GM18858 (cell line): ENCODE measurements at regions not wholly inside any gene's neighbourhood (a gene's known extent, or its start where the extent isn't known, plus 50 kb on each side); places are given as distances from the start of the nearest gene placed in this dataset.
"Not testable (repeated sequence)": the region's sequence is repeated elsewhere in the genome, so short reads cannot be mapped to it uniquely, and the experiment has no call there.

ENCODE experiments used
- ATAC-seq: cut with Tn5 transposase; IDR thresholded peaks from one replicate; pipeline ENCODE4 v1.9.1; 2021; ENCODE audit not compliant: unreplicated experiment

DNA sequence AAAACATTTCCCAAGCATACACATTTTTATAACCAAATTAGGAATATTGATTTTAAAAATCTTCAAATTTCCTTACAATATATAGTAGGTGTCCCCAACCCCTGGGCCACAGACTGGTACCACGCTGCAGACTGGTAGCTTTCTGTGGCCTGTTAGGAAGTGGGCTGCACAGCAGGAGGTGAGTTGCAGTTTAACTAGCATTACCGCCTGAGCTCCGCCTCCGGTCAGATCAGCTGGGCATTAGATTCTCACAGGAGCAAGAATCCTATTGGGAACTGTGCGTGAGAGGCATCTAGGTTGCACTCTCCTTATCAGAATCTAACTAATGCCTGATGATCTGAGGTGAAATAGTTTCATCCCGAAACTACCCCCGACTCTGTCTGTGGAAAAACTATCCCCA is 62.1 kb downstream of the ZWINT start:
- no peak for ATAC-seq

GRCh38 chr10:56296618-56297017 is 64.4 kb downstream of the ZWINT start:
- no peak for ATAC-seq

DNA sequence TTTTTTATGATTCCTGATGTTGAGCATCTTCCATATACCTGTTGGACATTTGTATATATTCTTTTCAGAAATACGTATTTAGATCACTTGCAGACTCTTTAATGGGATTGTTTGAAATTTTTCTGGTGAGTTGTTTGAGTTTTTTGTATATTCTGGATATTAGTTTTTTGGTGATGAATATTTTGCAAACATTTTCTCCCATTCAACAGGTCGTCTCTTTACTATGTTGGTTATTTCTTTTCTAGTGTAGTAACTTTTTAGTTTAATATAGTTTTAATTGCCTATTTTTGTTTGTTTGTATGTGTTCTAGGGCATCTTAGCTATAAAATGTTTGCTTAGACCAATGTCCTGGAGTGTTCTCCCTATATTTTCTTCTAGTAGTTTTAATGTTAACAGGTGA is 72.7 kb downstream of the ZWINT start:
- no peak for ATAC-seq

- ATAC-seq, result no peak
Observed at GRCh38 chr10:56286096-56286495, 75.0 kb downstream of the ZWINT start.

DNA sequence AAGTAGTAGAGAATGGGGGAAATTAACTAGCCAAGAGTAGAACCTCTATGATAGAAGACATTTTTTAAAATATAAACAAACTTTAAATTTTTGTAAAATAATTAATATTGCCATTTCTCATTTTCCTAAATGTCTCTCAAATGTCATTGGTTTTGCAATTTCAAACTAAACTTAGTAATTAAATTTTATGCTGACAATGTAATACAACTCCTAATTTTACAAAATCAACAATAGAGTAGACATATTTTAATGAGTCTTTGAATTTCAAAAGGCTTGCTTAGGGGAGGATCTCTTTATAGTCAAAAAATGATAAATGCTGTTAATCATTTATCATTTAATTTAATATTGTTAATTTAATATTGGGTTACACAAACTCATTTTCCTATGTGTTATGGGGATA is 81.8 kb downstream of the ZWINT start:
- ATAC-seq, result no peak

GRCh38 chr10:56269181-56269580 is 91.9 kb downstream of the ZWINT start:
- ATAC-seq, result no peak

- no peak for ATAC-seq
Observed at GRCh38 chr10:56266120-56266519, 94.9 kb downstream of the ZWINT start.

DNA sequence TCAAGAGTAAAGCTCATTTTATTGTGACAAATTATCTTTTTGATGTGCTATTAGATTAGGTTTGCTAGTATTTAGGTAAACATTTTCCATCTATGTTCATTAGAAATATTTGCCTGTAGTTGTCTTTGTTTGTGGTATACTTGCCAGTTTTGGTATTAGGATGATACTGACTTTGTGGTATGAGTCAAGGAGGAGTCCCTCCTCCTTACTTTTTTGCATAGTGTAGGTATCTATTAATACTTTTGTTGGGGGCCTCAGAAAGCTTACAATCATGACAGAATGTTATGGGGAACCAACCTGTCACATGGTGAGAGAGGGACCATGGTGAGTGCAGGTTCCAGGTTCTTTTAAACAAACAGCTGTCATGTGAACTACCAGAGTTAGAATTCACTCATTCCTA is 102.1 kb downstream of the ZWINT start:
- peak; percentile 40 for ATAC-seq

DNA sequence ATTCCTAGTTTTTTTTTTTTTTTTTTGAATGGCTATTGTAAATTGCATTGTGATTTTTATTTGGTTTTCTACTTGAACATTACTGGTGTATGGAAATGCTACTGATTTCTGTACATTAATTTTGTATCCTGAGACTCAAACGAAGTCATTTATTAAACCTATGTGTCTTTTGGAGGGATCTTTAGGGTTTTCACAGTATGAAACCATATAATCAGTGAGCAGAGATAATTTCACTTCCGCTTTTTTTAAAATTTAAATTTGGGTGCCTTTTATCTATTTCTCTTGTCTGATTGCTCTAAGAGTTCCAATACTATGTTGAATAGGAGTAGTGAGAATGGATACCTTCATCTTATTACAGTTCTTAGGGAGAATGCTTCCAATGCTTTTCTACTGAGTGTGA is 102.7 kb downstream of the ZWINT start:
- ATAC-seq, result peak; percentile 37

DNA sequence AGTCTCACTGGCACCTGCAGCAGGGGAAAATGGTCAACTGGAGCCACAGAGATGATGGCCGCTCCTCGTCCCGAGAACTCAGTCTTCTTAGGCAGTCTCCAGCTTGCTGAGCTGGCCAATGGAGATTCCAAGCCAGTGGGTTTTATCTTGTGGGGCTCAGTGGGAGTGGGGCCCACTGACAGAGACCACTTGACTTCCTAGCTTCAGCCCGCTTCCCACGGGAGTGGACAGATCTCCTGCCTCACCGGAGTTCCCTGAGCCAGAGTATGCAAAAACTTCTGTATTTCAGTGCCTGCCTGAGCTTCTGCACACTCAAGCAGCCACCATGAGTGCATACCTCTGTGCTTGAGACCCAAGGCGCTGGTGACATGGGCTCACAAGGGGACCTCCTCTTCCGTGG is 105.8 kb downstream of the ZWINT start:
- ATAC-seq, result no peak

GRCh38 chr10:56240471-56240870 is 120.6 kb downstream of the ZWINT start:
- no peak for ATAC-seq

DNA sequence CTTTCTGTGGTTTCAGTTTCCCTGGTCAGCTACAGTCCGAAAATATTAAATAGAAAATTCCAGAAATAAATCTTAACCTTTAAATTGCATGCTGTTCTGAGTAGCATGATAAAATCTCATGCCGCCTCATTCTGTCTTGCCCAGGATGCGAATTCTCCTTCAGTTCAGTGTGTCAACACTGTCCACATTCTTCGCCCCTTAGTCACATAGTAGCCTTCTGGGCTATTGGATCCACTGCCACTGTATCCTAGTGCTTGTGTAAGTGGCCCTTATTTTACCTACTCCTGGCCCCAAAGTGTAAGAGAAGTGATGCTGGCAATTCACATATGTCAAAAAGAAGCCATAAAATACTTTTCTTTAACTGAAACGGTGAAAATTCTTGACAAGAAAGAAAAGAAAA is 129.6 kb downstream of the ZWINT start:
- no peak for ATAC-seq

GRCh38 chr10:56222237-56222636 is 138.8 kb downstream of the ZWINT start:
- ATAC-seq, result no peak

DNA sequence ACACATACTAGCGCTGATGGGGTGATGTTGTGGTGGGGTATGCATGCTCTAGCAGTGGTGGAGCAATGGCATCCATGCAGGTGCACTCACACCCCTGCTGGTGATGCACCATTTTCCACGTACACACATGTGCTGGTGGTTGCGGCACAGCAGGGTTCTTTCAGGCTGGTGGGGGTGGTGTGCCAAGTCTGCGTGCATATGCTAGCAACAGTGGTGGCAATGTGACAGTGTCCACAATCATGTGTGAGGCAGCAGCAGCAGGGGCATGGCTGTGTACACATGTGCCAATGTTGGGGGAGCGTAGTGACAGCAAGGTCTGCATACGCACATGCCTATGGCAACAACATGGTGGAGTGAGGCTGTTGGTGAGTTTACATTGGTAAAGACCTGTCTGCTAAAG is 148.1 kb downstream of the ZWINT start:
- no peak for ATAC-seq

DNA sequence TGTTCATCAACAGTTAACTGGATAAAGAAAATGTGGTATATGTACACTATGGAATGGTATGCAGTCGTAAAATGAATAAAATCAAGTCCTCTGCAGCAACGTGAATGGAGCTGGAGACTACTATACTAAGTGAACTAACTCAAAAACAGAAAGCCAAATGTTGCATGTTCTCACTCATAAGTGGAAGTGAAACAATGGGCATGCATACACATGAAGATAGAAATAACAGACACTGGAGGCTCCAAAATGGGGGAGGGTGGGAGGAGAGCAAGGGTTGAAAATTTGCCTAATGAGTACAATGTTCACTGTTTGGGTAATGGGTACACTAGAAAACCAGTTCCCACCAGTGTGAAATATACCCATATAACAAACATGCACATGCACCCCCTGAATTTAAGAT is 179.5 kb downstream of the ZWINT start:
- ATAC-seq, result peak; percentile 96

DNA sequence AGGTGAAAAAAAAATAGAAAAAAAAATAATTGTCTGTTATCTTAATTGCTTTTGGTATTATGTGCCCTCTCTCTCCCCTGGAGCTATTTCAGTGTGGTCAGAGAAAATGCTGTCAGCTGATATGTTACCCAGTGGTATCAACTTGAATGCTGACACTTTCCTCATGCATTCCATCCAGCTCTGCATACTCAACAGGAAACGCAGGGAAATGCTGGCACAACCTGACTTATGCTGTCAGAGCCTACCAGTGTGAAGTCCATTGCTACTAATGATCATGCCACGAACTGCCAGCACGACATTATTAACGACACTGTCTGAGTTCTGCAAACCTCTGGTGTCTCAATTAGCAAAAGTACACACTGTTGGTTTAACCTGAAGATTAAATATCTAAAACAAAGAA is 182.8 kb downstream of the ZWINT start:
- no peak for ATAC-seq

- not testable (repeated sequence) for ATAC-seq
Observed at GRCh38 chr10:56155091-56155513, 206.0 kb downstream of the ZWINT start.

DNA sequence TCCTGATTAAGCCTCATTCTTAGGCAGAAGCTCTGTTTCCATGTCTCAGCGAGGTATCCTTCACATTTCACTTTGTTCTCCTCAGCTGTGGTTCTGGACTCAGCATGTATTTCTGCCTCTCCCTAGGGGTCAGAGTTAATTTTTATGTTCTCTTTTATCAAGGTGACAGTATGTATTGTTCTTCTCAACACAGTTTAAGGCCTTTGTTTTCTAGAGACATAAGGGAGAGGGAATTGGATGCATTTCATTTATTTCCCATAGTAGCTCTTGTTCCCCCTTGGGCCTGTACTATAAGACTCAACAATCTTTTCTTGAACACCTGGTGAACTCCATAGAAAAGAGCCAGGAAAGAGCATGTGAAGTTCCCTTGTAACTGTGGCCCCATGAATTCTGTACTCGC is 214.3 kb downstream of the ZWINT start:
- no peak for ATAC-seq

DNA sequence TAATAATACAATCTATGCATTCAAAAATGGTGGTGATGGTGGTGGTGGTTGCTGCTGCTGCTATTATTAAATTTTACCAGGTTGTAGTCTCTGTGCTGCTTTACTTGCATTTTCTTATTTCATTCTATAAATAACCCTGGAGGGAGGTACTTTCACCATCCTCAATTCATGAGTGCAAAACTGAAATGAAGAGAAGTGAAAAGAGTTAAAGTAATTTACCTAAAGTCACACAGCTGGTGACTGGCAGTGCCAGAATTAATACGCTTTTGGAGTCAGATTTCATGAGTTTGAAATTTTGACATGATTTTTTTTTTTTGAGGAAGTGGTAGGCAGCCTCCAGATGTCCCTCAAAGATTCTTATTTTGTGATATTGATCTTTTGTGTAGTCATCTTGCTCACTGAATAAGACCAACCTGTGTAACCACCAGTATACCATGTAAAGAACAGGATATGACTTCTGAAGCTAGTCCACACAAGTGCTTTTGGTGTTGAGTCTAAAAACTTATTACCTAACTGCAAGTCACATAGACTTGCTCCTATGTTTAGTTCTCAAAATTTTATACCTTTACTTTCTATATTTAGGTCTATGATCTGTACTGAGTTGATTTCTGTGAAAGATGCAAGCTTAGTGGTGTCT is 218.8 kb downstream of the ZWINT start:
- ATAC-seq, result peak; percentile 86

GRCh38 chr10:56139405-56139804 is 221.7 kb downstream of the ZWINT start:
- no peak for ATAC-seq

- no peak for ATAC-seq
Observed at GRCh38 chr10:56135828-56136227, 225.2 kb downstream of the ZWINT start.

- ATAC-seq, result no peak
Observed at GRCh38 chr10:56123247-56123646, 237.8 kb downstream of the ZWINT start.

DNA sequence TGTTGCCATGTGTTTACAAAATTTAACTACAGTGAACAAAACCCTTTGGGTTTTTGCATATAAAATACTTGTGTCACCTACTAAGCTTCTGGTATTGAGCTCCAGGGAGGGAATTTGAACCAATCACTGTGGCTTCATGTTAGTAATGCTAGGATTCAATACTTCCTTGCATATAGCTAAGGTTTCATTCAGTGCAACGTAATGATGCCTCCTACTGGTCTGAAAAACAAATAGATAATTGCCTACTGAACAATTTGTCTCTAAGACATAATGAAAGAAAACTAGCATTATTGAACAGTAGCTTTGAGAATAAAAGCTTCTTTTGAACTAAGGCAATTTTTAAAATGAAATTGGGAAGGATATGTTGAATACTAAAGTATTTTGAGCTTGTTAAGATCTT is 244.4 kb downstream of the ZWINT start:
- ATAC-seq, result no peak

- no peak for ATAC-seq
Observed at GRCh38 chr10:56109454-56109853, 251.6 kb downstream of the ZWINT start.
